ENCODE measurements at regions not wholly inside any gene's neighbourhood (a gene's known extent, or its start where the extent isn't known, plus 50 kb on each side); places are given as distances from the start of the nearest gene placed in this dataset.

DNA sequence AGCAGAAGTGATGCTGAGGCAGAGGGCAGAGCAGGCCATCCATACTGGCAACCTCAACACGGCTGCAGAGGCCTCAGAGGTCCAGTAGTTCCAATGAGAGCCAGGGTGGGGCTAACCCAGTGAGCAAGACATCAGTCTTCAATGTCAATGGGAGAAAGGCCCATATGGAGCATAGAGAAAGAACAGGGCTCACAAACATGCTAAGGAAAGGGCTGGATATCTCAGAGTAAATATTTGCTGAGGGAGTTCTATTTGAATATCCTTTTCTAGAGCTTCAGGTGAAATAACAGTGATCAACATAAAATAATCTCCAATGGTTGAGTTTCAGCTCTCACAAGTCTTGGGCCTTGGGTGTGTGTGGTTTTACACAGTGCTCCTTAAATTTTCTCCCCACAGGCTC lies 50.8 kb upstream of the CCDC90B start:
- CTCF ChIA-PET = no interaction called here
- Histone ChIP-seq H3K4me1 (ENCODE audit: insufficient read depth, low read length) (no peaks in the 10 kb centered on the region), H3K36me3 (ENCODE audit: insufficient read depth, low read length) (no peaks in the 10 kb centered on the region), H3K9me3 (ENCODE audit: control insufficient read depth in 1 of 2, insufficient read depth in 1 of 2, low read length in 2 of 2) (no peaks in the 10 kb centered on the region), H3K4me3 (ENCODE audit: low read length) (no peak overlapping the region), H3K27ac (ENCODE audit: low read depth in 1 of 2, low read length in 2 of 2) (no peak overlapping the region), H3K27me3 (ENCODE audit: control insufficient read depth in 1 of 2, insufficient read depth in 2 of 2, low read length in 2 of 2) (no peaks in the 10 kb centered on the region)
- no peaks in the 10 kb centered on the region for H3K36me3 Mint-ChIP-seq (ENCODE audit: low read depth)
- ATAC-seq (ENCODE audit: poor library complexity) (no peak), DNase-seq (no peak)
- no peaks in the 10 kb centered on the region for H3K9me3 Mint-ChIP-seq
- POLR2A ChIA-PET = no interaction called here
- no peaks in the 10 kb centered on the region for H3K27me3 Mint-ChIP-seq
- TF ChIP-seq, protein P1, sequence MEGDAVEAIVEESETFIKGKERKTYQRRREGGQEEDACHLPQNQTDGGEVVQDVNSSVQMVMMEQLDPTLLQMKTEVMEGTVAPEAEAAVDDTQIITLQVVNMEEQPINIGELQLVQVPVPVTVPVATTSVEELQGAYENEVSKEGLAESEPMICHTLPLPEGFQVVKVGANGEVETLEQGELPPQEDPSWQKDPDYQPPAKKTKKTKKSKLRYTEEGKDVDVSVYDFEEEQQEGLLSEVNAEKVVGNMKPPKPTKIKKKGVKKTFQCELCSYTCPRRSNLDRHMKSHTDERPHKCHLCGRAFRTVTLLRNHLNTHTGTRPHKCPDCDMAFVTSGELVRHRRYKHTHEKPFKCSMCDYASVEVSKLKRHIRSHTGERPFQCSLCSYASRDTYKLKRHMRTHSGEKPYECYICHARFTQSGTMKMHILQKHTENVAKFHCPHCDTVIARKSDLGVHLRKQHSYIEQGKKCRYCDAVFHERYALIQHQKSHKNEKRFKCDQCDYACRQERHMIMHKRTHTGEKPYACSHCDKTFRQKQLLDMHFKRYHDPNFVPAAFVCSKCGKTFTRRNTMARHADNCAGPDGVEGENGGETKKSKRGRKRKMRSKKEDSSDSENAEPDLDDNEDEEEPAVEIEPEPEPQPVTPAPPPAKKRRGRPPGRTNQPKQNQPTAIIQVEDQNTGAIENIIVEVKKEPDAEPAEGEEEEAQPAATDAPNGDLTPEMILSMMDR (IDR thresholded peaks at IDR 0.05) = no peak
- intact Hi-C loops (cut with DNase I, micrococcal nuclease) = no loop called here
- no peak overlapping the region for H3K27ac Mint-ChIP-seq
- no peaks in the 10 kb centered on the region for H3K4me1 Mint-ChIP-seq (ENCODE audit: low read depth)
- no peak overlapping the region for H3K4me3 Mint-ChIP-seq

All from CD4-positive, alpha-beta T cell (primary cell).